ENCODE measurements at regions not wholly inside any gene's neighbourhood (a gene's known extent, or its start where the extent isn't known, plus 50 kb on each side); places are given as distances from the start of the nearest gene placed in this dataset.

DNA sequence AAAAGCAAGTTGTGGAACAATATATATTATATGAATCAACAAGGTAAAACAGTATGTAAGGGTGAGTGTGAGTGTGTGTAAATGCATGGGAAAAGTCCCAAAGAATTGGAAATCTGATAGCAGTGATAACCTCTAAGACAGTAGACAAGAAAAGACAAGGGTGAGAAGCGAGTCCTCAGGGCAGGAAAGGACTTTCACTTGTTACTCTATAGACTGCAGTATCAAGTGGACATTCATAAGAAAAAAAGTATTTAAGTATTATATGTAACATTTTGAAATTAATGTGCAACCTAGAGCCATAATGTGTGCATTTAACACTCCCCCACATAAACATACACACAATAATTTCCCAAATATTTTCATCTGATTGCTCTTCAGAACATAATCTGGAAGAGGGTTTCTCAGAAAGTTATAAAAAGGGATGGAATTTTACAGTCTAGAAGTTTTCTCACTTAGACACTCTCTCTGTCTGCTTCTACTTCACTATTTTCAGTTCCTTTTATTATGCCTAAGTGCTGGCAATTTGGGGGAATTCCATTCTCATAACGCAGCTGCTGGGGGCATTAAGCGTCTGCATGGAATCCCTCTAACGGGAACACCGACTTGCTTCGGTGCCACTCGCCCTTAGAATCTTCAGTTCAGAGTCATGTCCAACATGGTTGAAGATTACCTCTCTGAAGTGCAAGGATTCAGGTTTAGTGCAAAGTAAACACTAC, 50.0 kb upstream of the CDIN1 start:
- TF ChIP-seq POLR2A (IDR thresholded peaks at IDR 0.05), result no peak
- TF ChIP-seq CTCF (IDR thresholded peaks at IDR 0.05 in 4 of 5, conservative IDR thresholded peaks at IDR 0.05 in 1 of 5), result no peak
